GM19035 (cell line): ENCODE measurements at regions not wholly inside any gene's neighbourhood (a gene's known extent, or its start where the extent isn't known, plus 50 kb on each side); places are given as distances from the start of the nearest gene placed in this dataset.
"Not testable (repeated sequence)": the region's sequence is repeated elsewhere in the genome, so short reads cannot be mapped to it uniquely, and the experiment has no call there.

Experiments used
- ATAC-seq: cut with Tn5 transposase; IDR thresholded peaks from one replicate; pipeline ENCODE4 v1.9.1; 2021; ENCODE audit not compliant: unreplicated experiment

DNA sequence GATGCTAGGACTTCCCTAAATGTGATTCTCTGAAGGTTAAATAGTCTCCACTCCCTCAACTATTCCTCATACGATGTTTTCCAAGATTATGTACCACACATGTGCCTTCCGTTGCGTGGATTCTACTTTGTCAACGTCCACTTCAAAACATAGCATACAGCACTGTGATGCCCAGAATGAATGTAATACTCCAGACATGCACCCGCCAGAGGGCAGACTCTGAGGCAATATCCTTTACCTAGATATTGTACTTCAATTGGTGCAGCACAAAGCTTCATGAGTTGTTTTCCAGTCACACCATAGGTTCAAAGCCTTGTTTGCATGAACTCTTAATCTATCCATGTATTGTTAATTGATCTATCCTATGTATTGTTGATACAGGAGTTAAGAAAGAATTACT is 201.0 kb upstream of the NABP1 start:
- ATAC-seq = no peak

DNA sequence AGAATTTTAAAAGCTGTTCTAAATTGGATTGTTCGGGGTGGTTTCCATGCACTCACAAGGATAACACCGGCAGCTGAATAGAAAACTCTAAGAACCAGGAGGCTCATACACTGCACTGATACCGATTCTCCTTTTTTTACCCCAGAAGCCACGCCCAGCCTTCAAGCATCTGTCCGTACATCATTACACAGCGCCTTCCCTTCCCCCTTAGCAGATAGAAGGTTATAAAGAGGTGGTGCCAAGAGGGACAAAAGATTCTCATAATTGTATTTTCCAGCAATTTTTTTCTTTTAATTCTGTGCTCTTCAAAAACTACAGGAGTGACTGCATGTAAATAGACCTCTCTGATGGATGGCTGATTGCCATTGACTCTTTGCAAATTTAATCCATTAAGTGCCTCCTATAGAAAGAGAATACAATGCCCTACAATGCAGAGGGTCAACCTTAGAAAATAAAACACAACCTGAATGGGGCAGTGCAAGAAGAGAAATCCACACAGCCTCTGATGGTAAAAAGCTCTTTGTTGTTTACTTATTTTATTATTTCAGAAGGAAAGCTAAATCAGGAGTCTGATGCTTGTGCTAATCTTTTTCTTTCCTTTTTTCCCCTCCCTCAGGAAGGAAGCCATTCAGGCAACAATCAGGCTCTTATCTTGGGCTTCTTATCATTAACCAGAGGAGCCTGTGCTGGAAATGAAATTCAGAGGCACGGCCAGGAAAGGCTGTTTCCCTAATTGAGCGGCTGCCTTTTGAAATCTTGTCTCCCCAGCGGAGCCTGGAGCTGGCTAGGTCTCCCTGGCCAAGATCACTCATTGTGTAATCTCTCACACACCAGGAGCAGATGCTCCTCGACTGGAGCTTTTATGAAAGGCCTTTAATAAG is 198.9 kb upstream of the NABP1 start:
- no peak for ATAC-seq

DNA sequence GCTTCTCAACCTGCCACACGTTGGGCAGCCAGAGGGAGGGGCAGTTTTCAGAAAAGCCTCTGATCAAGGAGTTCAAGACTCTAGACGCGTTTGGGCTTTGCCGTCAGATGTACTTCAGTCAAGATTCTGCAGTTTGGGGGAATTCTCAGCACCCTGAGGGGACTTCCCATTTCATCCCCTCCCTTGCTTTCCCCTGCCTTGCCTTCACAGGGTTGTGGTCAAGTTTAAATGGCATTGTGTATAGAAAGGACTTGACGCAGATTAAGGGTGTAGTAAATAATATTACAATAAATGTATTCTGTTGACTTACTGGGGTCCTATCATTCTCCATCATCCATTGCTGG is 198.3 kb upstream of the NABP1 start:
- no peak for ATAC-seq

DNA sequence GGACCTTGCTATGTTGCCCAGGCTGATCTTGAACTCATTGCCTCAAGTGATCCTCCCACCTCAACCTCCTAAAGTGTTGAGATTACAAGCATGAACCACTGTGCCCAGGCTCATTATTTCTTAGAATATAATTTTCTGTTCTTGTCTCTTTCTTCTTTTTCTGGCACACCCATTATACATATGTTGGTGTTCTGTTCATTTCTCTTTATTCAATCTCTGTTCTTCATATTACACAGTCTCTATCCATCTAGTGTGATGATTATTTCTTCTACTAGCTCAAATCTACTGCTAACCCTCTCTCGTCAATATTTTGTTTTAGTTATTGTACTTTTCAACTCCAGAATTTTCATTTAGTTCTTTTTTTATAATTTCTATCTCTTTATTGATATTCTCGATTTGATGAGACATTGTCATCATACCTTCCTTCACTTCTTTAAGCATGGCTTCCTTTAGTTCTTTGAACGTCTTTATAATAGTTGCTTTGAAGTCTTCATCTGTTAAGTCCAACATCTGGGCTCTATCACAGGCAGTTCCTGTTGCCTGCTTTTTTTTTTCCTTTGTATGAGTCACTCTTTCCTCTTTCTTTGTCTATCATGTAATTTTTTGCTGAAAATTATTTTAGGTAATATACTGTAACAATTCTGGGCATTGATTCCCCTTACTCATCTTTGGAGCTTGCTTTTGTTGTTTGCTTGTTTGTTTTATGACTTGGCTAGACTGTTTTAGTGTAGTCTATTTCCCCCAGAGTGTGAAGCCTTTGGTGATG is 196.4 kb upstream of the NABP1 start:
- no peak for ATAC-seq

DNA sequence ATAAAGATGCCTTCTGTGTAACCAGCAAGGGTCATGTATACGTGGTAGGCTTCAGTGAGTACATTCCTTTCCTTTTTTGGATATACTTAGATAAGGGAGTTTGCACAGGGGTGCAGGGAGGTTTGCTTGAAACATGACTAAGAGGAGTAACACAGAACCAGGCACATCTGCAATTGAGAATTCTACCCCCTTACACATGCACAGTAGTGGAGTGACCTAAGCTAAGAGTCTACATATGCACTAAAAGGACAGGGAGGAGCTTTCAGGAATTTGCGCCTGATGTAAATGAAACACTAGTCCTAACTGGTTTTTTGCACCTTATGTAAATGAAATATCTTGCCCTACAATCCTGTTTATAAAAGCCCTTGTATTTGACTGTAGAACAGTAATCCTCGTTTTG is 194.8 kb upstream of the NABP1 start:
- ATAC-seq = no peak

- no peak for ATAC-seq
These were observed 191.2 kb upstream of the NABP1 start for GRCh38 chr2:191486584-191487320.

DNA sequence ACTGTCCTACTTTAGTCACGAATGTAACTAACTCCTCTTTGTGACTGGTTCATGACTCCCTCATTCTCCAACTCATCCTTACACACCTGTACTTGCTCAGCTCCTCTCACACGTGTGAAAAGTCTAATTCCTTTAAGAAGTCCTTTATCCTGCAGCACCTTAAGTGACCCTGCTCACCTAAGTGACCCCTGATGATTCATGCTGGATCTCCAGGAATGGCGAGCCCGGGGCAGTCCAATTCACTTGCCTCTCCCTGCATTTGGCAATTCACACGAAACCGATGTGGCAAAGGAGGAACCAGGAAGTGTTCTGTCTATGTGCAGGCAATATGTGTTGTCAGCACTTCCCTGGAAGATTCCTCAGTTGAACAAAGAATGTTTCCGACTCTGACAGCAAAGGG is 189.8 kb upstream of the NABP1 start:
- ATAC-seq = no peak

DNA sequence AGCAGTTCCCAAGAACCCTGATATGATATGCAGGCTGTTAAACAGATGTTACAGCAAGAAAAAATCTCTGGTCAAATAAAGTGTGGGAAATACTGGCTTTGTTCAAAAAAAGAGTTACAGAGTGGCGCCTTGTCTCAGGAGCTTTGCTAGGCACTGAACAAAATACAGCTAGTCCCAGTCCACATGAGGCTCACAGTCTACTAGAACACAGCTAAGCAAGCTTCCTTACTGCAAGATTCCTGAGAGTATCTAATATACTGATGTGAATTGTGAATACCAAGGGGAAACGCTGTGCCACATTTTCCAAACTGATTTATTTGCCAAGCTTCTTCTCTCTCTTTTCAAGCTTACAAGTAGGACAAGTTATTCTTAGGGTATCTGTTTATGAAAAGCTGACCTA is 188.8 kb upstream of the NABP1 start:
- ATAC-seq = no peak

GRCh38 chr2:191496838-191497237 is 181.1 kb upstream of the NABP1 start:
- ATAC-seq = no peak

DNA sequence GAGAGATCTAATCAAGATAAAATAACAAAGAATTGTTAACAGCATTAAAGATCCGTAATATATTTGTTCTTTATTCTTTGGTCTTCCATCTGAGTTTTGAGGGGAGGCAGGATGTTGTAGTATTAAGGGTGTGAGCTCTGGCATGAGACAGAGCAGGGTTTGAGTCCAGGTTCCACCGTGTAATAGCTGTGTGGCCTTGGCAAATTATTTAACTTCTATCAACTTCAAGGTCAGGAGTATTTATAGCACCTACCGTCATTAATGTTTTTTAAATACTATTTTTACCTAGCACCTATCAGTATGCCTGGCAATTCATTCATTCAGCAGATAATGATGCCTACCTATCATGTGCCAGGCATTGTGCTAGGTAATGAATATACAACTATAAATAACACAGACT is 180.1 kb upstream of the NABP1 start:
- no peak for ATAC-seq

DNA sequence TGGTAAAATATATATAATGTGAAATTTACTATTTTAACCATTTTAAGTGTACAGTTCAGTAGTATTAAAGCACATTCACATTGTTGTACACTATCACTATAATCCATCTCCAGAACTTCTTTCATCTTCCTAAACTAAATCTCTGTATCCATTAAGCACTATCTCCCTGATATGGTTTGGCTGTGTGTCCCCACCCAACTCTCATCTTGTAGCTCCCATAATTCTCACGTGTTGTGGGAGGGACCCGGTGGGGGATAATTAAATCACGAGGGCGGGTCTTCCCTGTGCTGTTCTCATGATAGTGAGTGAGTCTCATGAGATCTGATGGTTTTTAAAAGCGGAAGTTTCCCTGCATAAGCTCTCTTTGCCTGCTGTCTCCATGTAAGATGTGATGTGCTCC is 178.9 kb upstream of the NABP1 start:
- no peak for ATAC-seq

DNA sequence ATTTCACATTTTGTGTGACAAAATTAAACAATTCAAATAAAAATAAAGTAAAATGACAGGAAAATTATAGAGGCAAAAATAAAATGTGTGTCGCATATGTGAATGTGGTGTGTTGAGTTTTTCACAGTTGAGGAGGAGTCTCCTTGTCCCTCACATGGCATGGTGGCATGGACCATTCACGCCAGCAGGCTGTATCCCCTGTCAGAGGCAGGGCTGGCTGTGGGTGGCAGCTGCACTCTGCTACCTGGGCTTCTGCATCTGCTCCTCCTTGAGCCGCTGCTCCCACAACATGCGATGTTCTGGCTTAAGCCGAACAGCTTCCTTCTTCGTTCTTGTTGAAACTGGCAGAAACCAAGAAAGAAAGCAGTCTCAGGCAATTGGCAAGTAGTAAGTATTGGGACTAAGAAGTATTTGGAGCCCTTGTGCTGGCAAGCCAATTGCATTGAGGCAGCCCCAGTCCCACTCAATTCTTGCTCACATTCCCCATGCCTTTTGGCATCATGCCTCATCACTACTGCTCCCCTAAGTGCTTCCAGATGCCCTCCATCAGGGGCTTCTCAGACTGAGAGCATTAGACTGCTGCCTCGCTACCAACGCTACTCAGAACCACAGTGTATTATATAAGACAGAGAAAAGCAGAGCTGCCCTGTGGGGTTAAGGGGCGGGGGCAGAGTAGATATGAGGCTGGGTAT is 177.9 kb upstream of the NABP1 start:
- no peak for ATAC-seq

DNA sequence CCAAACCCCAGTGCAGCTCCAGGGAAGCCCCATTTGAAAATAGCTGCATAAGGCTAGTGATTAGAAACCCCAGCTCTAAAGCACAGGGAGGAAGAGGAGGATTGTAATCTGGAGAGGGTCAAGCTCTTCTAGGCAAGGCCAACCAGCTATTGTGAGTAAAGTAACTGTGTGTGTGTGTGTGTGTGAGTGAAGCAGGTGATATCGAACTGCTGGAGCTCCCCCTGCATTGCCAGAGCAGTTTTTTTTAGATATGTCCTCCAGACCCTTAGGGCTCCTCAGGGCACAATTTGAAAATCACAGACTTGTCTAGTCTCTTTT is 177.4 kb upstream of the NABP1 start:
- no peak for ATAC-seq

DNA sequence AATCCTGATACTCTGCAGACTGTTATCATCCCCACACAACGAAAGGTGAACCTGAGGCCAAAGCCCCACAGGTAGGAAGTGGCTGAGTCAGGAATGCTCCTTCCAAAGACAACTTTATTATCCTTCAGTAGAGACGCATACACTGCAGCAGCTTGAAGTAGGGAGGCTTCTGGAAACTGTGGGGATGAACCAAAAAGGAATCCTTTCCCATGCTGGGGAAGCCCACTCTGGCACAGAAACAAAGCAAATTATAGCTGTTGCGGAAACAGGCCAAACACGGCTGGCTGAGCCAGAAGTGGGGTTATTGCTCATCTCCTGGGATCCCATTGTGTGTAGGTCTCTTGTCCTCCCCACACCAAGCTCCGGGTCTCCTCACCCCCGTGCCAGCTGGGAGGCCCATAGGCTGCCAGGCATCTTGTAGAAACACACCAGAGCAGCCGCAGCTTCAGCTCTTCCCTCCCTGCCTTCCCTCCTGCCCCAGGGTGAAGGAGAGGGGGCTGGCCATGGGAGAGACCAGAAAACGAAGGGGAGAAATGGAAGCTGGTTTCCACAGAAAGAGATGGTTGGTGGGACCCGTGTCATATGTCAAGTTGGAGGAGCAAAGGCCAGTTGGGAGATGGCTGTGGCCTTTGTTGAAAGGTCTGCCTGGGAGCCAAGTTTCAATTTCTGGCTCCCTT is 176.9 kb upstream of the NABP1 start:
- ATAC-seq = no peak

- no peak for ATAC-seq
These were observed 176.3 kb upstream of the NABP1 start for GRCh38 chr2:191501561-191502168.

GRCh38 chr2:191506515-191506914 is 171.4 kb upstream of the NABP1 start:
- ATAC-seq = no peak

GRCh38 chr2:191507252-191507853 is 170.6 kb upstream of the NABP1 start:
- ATAC-seq = not testable (repeated sequence)

DNA sequence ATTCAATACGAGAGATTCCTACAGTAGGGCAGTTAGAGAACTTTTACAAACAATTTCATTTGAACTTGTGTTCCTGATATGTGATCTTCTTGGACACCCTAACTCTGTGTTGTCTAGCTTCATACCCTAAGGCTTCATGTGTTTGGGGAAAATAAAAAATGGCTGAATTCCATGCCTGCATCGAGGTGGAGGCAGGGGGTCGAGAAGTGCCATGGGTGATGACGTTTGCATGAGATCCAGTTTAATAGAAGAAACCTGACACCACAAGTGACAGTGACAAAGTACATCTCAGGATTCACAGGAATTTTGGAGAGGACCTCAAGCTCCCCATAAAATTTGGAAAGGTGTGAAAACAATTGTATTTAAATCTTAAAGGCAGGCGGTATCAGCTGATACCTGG is 169.2 kb upstream of the NABP1 start:
- no peak for ATAC-seq

DNA sequence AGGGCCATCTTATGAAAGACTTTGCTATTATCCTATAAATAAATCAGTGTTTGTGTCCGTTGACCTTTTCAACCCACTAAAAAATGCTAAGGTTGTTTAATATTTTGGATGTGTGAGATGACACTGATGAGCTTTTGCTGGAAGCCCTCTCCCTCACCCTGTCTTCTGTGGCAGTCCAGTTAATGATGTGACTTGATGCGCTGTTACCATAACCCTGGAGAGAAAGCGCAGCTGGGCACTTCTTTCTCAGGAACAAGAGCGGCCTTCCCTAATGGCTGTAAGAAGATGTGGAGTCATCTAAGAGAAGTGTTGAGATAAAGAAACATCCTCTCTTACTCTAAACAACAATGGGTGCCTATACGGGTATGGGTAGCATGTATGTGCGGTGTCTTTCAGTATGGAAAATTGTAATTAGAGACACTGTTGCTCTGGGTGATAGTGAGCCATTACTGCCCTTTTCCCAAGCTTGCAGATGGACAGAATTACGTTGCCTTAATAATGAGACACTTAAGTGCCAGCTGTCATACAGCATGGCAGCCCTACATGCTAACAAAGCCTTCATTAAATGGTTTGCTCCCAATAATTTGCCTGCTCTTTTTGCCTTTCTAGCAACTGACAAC is 165.6 kb upstream of the NABP1 start:
- no peak for ATAC-seq

- ATAC-seq = no peak
These were observed 165.1 kb upstream of the NABP1 start for GRCh38 chr2:191512874-191513273.
